Stimulated activated CD4-positive, alpha-beta T cell treated with anti-CD3 and anti-CD28 coated beads, Interleukin-12 subunit alpha, Interleukin-12 subunit beta, amount 100 ng/mL, for 24 hours (primary cell): ENCODE measurements at regions not wholly inside any gene's neighbourhood (a gene's known extent, or its start where the extent isn't known, plus 50 kb on each side); places are given as distances from the start of the nearest gene placed in this dataset.

ENCODE experiments used
- DNase-seq, 2 experiments: peaks; one replicate each; pipeline ENCODE4 v3.0.0-alpha.2; 2020; ENCODE audit warnings: low read depth in 2 of 2

DNA sequence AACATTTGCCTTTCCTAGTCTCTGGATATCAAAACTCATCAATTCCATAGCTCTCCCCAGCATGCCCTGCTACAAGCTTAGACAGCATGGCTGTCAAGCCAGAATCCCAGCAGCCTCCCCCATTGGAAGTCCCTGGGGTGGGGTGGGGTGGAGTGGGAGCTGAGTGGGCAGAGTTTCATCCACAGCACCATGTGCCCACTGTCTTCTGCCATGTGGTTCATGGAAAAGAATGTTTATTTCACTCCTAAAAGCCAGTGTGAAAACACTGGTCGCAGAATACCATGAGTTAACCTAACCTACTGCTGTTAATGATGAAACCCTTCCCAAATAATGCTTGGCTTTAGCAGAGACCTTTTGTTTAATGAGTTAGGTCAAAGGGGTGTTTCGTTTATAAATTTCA is 80.2 kb upstream of the KIRREL3 start:
- DNase-seq, result no peak

DNA sequence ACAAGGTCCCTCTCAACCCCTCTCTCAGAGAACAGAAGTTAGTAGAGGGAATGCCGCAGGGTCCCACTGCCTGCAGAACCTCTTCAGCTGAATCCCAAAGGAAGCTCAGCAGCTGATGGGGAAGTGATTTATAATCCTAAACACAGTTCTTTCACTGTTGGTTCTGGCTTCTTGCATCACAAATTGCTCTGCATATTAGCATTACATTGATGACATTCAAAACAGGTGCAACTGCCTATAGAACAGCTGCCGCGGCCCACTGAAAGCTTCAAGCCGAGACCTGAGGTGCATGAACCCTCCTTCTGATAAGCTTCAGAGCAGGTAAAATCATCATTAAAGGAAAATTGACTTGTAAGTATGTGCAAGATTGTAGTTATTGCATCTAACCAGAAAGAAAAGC is 75.2 kb upstream of the KIRREL3 start:
- no peak for DNase-seq

DNA sequence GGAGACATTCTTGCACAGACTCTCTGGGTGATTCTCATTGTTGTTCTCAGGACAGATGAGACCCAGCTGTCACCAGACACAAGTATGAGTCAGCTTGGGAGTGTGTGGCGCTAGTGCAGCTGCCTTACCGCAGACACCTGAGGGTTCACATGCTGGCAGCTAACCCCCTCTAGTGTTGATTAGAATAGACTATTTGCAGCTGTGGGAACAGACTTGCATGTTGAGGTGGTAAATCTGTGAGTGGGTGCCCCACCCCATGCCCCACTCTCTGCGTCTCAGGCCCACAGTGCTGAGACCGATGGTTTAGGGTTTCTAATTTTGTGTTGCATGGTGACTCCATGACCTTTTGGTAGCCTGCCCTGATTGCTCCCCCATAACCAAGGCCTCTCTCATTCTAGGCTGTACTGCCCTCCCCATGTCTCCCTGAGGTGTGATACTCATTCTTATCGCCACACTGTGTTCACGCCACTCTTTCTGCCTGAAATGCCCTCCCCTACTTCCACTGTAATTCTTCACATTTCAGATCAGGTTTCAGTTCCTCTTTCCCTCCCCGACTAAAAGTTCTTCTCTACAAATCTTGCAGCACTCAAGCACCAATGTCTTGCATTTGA is 73.7 kb upstream of the KIRREL3 start:
- no peak for DNase-seq

DNA sequence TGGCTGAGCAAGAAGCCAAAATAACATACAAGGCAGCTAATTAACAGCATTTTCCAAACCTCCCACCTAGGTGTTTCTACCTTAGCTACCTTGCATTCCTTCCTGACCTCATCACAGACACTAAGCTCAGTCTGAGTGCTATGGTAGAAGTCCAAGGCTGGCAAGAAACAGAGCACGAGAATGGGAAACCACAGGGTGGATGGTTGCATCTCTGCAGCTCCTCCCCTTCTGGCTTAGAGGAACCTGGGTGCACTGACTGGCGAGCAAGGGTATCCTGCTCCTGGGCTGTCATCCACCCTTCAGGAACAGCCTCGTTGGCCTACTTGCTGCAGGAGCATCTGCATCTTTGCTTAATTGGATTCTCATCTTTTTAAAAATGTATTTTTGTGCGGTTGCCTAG is 73.1 kb upstream of the KIRREL3 start:
- no peak for DNase-seq

DNA sequence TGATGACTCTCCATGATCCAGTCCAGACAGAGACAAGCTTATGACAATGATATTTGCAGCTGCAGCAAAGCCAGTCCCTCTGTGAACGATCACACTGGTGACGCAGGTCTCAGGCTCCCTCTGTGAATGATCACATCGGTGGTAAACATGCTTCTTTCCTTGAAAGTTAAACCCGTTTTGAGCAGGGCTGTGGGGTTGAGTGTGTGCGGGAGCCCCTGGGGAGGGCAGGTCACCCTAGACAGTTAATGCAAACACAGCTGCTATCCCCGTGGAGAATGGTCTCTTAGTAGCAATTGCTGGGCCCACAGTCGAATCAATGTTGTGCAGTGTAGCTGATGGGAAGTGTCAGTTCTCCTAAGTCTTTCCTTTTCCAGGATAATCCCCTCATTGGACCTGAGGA is 71.0 kb upstream of the KIRREL3 start:
- DNase-seq, result no peak

DNA sequence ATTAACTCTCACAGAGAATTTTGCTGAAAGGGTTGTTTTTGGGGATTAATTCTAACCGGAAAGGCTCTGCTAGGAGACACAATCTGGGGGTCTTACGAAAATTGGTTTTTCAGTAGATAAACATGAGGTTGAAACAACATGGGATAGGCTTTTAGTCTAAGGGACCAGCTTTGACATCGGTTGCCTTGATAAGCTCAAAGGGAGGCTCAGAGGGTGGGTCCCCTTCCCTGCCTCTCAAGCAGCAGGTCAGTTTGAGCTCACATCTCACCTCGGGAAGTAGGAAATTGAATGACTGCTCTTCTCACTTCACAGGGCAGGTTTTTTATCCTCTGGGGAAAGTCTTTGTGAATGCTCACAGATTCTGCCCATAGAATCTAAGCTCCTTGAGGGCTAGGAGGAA is 70.2 kb upstream of the KIRREL3 start:
- no peak for DNase-seq

DNA sequence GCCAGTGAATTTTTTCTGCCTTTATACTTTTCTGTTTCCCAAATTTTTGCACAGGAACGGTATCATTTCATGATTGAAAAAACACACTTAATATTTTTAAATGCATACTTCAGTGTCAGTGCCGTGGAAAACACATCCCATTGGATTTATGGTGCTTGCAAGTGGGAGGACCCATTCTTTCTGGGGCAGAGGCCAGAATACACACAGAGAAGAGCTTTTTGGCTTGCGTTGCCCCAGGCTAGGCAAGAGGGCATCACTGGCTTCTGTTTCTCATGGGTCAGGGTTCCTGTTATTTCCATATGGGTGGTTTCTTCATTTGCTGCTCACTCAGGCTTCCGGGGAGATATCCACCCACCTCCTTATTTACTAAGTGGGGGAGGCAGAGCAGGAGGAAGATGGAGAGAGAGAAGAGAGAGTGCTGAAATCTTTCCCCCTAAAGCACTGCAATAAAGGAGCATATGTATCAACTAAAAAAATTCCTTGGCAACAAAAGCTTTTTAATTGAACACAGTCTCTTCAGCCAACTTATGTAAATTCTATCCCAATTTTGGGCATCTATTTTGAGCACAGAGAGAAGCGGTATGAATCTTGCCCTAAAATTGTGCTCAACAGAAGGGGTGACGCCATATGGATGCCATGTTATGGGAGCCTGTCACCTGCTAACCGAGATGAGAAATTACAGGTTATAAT is 66.0 kb upstream of the KIRREL3 start:
- DNase-seq, result no peak

DNA sequence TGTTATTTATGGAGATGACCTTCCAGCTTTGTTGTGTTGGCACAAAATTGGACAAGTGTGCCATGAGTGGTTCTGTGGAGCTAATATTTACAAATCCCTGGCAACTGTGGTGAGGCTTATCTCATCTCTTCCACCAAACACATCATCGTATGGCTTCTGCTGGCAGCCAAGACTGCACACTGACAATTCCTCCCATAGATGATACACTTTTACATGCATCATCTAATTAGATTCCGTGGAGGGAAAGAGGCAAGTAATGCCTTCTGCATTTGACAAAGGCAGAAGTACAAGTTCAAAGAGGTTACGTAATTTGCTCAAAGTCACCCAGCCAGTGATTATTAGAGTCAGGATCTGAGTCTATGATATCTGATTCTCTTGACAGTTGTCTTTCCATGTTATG is 62.7 kb upstream of the KIRREL3 start:
- DNase-seq, result no peak

DNA sequence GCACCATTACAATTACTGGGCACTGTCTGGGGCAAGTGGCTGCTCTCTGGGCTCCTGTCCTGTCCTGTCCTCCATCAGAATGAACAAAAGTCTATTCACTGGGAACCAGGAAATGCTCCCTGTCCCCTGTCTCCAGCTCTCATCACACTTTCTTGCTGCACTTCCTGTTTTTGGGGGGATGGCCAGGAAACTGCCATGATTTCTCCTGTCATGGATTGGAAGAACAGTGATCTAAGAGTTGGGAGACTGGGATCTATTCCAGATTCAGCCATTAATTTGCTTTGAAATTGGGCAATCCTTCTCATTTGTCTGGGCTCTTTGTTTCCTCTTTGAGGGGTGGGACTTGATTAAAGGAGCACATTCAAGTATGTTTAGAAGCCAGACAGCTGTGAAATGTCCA is 61.4 kb upstream of the KIRREL3 start:
- DNase-seq, result no peak

DNA sequence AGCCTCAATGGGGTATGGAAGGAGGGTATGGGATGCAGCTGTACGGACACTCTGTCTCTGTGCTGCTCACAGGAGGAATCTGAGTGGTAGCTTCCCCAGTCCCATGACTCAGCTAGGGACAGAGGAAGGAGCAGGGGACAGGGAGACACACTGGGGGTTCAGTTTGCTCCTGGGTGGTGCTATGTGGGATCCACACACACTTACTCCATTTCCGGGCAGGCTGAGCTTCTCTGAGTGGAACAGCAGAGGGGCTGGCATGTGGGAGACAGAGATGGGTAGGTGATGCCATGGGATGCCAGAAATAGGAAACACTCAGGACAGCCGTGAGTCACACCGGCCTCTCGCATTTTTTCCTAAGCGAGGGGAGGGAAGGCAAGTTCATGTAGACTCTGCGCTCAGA is 59.2 kb upstream of the KIRREL3 start:
- DNase-seq, result no peak

DNA sequence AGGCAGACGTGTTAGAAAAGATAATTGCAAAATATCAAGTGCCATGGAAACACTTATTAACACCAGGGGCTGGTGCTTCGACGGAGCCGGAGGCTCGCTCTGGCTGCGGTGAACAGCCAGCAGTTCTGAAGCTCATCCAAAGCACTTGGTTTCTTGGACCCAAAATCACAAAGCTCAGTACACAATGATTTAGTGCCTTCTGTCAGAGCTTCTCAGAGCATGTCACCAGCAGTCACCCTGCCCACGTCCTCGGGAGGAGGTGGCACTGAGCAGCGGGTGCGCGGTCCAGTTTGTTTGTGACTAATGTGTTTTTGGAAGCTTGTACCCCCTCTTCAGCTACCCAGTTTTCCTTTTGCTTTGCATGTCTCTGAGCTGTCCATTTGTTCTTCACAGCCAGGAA is 58.7 kb upstream of the KIRREL3 start:
- no peak for DNase-seq

DNA sequence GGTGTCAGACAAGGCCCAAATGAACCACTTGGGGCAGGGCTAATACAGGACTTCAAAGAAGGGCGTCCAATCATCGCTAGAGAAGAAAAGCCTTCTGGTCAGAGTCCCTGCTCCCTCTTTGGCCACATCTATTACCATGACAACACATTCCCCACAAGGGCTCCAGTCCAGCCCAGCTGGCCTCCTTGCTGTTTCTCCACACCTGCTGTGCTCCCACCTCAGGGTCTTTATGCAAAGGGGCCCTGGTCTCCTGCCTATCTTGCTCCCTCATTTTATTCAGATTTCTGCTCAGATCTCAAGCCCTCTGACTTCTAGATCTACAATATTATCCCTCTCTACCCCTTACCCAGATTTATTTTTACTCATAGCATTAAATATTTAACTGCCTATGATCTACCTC is 58.0 kb upstream of the KIRREL3 start:
- DNase-seq, result no peak

DNA sequence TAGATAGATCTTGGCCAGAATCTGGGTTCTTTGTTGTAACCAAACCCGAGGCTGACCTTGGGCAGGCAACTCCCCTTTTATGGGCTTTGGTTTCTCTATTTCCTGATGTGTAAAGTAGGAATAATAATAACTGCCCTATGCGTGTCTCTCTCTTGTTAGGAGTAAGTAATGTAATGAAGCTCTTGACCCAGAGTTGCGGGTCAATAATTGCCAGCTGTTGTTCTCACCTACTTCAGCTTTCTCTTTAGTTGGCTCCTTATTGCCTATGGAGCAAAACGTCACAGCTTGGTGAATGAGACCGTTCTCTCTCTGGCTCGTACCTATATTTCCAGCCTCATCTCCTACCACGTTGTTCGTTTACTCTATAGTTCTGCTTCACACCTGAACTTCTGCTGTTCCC is 56.6 kb upstream of the KIRREL3 start:
- no peak for DNase-seq

DNA sequence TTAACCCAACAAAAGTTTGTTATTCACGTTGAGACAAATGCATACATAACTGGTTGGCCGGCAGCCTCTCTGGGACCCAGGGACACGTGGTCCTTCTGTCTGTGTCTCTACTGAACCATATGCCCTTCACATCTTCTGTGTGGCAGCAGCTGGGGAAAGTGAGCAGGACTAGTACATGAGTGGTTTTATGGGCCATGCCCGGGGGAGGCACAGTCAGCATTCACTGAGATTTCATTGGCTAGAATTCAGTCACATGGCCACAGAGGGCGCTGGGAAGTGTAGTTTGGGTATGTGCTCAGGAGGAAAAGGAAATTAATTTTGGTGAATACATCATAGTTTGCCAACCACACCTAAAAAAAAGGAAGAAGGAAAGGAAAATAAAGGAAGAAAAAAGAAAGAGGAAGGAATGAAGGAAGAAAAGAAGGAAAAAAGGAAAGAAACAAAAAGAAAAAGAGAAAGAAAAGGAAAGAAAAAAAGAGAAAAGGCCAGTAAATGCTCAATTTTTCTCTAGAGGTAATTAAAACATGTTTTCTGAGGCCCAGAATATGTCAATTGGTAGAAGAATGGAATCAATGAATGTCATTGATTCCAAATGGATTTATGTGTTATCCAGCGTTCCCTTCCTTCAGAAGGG is 55.9 kb upstream of the KIRREL3 start:
- DNase-seq, result no peak

DNA sequence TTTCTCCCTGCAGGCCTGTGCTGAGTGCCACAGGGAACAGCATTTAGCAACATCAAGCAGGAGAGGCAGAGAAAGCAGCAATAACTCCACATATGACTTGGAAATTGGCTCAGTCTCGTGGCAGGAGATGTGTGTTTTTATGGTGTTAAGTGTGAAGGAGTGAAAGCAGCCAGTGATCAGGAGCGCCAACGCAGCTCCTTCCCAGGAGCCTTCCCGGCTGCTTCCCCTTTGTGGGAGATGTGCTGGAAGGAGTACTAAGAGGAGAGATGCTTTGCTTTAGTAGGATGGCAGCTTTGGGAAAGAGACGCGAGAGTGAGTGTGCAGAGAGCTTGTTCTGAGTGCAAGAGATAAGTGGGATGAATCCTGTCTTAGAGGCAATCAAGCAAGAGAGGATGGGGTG is 54.7 kb upstream of the KIRREL3 start:
- no peak for DNase-seq

DNA sequence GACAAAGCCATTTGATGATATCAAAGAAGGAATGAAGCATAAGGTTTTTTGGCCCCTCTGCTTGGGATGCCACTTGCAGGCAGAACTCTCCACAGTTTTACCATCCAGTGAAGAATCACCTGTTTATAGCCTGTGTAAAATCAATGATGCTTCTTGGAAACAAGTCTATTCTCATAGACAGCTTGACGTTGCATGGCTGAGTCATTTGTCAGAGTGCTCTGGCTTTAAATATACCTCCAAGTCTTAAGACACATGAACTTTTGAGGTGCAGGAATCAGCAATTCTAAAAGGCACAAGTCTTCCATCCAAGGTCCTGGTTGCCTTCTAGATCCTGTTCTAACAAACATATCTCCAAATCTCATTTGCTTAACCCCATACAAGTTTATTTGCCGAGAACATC is 53.6 kb upstream of the KIRREL3 start:
- no peak for DNase-seq

DNA sequence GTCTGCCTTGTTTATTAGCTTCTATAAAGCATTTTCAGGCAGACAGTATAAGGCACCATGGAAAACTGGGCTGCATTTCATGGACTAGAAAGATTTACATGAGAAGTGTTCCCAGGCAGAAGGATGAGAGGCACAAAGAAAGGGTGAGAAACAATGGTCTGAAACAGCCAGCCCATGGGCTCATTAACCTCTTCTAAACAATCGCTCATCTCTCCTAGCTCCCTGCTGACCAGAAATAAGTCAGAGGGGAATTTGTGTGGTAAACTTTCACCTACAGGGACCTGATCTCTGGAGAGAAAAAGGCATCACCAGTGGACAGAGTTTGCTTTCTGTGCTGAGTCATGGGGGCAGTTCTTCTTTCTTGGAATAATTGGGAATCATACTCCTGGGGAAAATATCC is 51.8 kb upstream of the KIRREL3 start:
- no peak for DNase-seq
